Upper lobe of right lung (tissue), 1 donor: ENCODE measurements at regions not wholly inside any gene's neighbourhood (a gene's known extent, or its start where the extent isn't known, plus 50 kb on each side); places are given as distances from the start of the nearest gene placed in this dataset.

Source experiments
- ATAC-seq: fragments of 200-7000 bp; cut with Tn5 transposase; one replicate; pipeline ENCODE4 v1.9.1; 2020; ENCODE audit warnings: mild to moderate bottlenecking, moderate library complexity
- DNase-seq: peaks from one replicate; pipeline ENCODE4 v3.0.0-alpha.2; 2020
- H3K27ac ChIP-seq: fragments of 200-600 bp; one replicate; pipeline ENCODE4 v1.8.0; 2022
- H3K27me3 ChIP-seq: fragments of 200-600 bp; one replicate; pipeline ENCODE4 v1.8.0; 2022; ENCODE audit warnings: mild to moderate bottlenecking
- H3K36me3 ChIP-seq: fragments of 200-600 bp; one replicate; pipeline ENCODE4 v1.8.0; 2022
- H3K4me1 ChIP-seq: fragments of 200-600 bp; one replicate; pipeline ENCODE4 v1.8.0; 2022
- H3K4me3 ChIP-seq: fragments of 200-600 bp; one replicate; pipeline ENCODE4 v1.8.0; 2022; ENCODE audit warnings: mild to moderate bottlenecking
- H3K9me3 ChIP-seq: fragments of 200-600 bp; one replicate; pipeline ENCODE4 v1.8.0; 2022
- CTCF ChIP-seq: fragments of 200-600 bp; IDR thresholded peaks from one replicate; pipeline ENCODE4 v1.8.0; 2022; ENCODE audit warnings: antibody characterized with exemption
- intact Hi-C: fragments of 100-400 bp; cut with DNase I; formaldehyde crosslinking; loops from one replicate; pipeline ENCODE4 v1.11.0; 2022
- donor health status: DM: no; HTN: yes; CAD: no; lungs with severe emphysema.

GRCh38 chr10:36662571-36662970 is 462.8 kb upstream of the ANKRD30A start:
- no peaks in the 10 kb centered on the region for H3K36me3 ChIP-seq
- no peak for DNase-seq
- TF ChIP-seq CTCF: no peak
- intact Hi-C loops: no loop called here
- no peaks in the 10 kb centered on the region for H3K27me3 ChIP-seq
- no peaks in the 10 kb centered on the region for H3K9me3 ChIP-seq
- ATAC-seq: no peak
- H3K4me1 ChIP-seq: no peaks in the 10 kb centered on the region
- no peak overlapping the region for H3K27ac ChIP-seq
- no peak overlapping the region for H3K4me3 ChIP-seq

GRCh38 chr10:36650274-36650673 is 475.1 kb upstream of the ANKRD30A start:
- no peak for TF ChIP-seq CTCF

DNA sequence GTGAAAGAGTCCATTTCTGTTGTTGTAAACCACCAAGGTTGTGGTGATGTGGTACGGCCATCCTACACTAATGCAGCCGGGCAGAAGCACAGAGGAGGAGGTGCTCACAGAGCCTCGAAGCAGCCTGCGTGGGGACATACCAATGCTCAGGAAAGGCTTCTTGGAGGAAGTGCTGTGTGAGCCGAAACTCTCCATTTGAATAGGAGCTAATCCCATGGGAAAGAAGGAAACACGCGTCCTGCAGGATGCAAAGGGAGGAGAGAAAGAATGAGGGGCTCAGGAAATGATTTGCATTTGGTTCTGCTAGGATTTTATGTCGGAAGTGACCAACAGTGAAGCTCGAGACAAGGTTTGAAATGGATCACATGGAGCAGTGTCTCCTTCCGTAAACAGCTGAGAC is 477.9 kb upstream of the ANKRD30A start:
- Histone ChIP-seq H3K4me1 (no peaks in the 10 kb centered on the region), H3K27me3 (no peaks in the 10 kb centered on the region), H3K4me3 (no peak overlapping the region), H3K9me3 (no peaks in the 10 kb centered on the region), H3K36me3 (no peaks in the 10 kb centered on the region), H3K27ac (no peak overlapping the region)
- intact Hi-C loops: no loop called here
- DNase-seq: no peak
- ATAC-seq: no peak
- TF ChIP-seq CTCF: no peak

More at GRCh38 chr10:36650274-36650673, 475.1 kb upstream of the ANKRD30A start:
- intact Hi-C loops: no loop called here
- Histone ChIP-seq H3K27me3 (no peaks in the 10 kb centered on the region), H3K27ac (no peak overlapping the region), H3K4me1 (no peaks in the 10 kb centered on the region), H3K36me3 (no peaks in the 10 kb centered on the region), H3K4me3 (no peak overlapping the region), H3K9me3 (no peaks in the 10 kb centered on the region)
- ATAC-seq (no peak), DNase-seq (no peak)

DNA sequence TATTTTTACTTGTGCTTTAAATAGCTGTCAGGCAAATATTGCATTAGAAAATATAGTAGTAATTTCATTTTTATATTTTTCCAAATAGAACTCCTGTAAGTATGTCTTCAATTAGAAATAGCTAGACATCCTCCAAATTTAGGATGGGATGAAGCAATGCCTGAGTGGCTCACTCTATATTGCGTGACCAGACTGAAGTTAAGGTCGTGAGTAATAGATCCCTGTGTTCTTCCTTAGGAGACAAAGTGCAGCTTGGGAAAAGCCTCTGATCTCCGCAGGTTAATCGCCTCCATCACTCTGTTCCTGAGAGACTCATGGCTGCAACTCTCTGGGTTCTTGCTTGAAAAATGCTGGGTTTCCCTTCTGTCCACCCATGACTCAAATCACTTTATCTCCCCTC is 484.8 kb upstream of the ANKRD30A start:
- no peaks in the 10 kb centered on the region for H3K9me3 ChIP-seq
- intact Hi-C loops: no loop called here
- no peak for TF ChIP-seq CTCF
- no peak overlapping the region for H3K27ac ChIP-seq
- no peaks in the 10 kb centered on the region for H3K27me3 ChIP-seq
- no peak overlapping the region for H3K4me3 ChIP-seq
- H3K36me3 ChIP-seq: no peaks in the 10 kb centered on the region
- no peak for DNase-seq
- no peak for ATAC-seq
- H3K4me1 ChIP-seq: no peaks in the 10 kb centered on the region

- intact Hi-C loops: no loop called here
- ATAC-seq: no peak
- no peak for TF ChIP-seq CTCF
These were observed 486.8 kb upstream of the ANKRD30A start for GRCh38 chr10:36638462-36639155.

DNA sequence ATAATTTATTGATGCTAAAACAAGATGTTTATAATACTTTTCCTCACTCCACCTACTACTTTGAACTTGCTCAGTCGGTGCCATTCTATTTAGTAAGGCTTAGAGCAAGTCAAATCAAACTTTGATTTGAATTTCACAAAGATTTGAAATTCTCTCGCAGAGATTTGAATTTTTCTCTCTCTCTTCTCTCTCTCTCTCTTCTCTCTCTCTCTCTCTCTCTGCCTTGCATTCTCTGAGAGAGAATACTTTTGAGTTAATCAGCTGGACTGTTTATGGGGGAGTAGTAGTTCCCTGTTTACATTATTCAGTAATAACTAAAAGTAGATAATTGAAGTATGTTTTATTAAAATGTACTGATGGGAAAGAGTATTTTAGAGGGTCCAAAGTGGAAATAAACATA is 488.5 kb upstream of the ANKRD30A start:
- no peaks in the 10 kb centered on the region for H3K27me3 ChIP-seq
- intact Hi-C loops: no loop called here
- no peak overlapping the region for H3K4me3 ChIP-seq
- H3K36me3 ChIP-seq: no peaks in the 10 kb centered on the region
- no peak overlapping the region for H3K27ac ChIP-seq
- TF ChIP-seq CTCF: no peak
- H3K9me3 ChIP-seq: no peaks in the 10 kb centered on the region
- ATAC-seq (no peak), DNase-seq (no peak)
- H3K4me1 ChIP-seq: no peaks in the 10 kb centered on the region

More at GRCh38 chr10:36638462-36639155, 486.8 kb upstream of the ANKRD30A start:
- no peaks in the 10 kb centered on the region for H3K4me1 ChIP-seq
- H3K4me3 ChIP-seq: no peak overlapping the region
- H3K27ac ChIP-seq: no peak overlapping the region
- DNase-seq: no peak
- no peaks in the 10 kb centered on the region for H3K36me3 ChIP-seq
- H3K9me3 ChIP-seq: no peaks in the 10 kb centered on the region
- no peaks in the 10 kb centered on the region for H3K27me3 ChIP-seq
